Stimulated activated naive B cell treated with anti-CD40 and anti-IgM and Interleukin-4, amounts not matched to agents 10 μg/mL and 1 μg/mL and 100 μg/mL, for 72 hours (primary cell): ENCODE measurements at regions not wholly inside any gene's neighbourhood (a gene's known extent, or its start where the extent isn't known, plus 50 kb on each side); places are given as distances from the start of the nearest gene placed in this dataset.

Experiments used
- ATAC-seq, 2 donors: fragments of 150-1000 bp; cut with Tn5 transposase; replicated peaks; 2 replicates each; pipeline ENCODE4 v1.10.0; 2021; ENCODE audit warnings: moderate library complexity in 1 of 2
- DNase-seq: peaks from one replicate; pipeline ENCODE4 v3.0.0; 2021
- H3K27ac Mint-ChIP-seq: one replicate; pipeline ENCODE4 v1.8.0; 2022; ENCODE audit warnings: mild to moderate bottlenecking, mixed read lengths
- H3K27me3 Mint-ChIP-seq, 2 donors: one replicate each; pipeline ENCODE4 v1.8.0; 2022; ENCODE audit warnings: mixed read lengths in 2 of 2
- H3K36me3 Mint-ChIP-seq, 2 donors: one replicate each; pipeline ENCODE4 v1.8.0; 2022; ENCODE audit warnings: mixed read lengths in 2 of 2, mild to moderate bottlenecking in 1 of 2
- H3K4me1 Mint-ChIP-seq, 2 donors: one replicate each; pipeline ENCODE4 v1.8.0; 2022; ENCODE audit warnings: mixed read lengths in 2 of 2, mild to moderate bottlenecking in 1 of 2
- H3K4me3 Mint-ChIP-seq, 2 donors: one replicate each; pipeline ENCODE4 v1.8.0; 2022; ENCODE audit warnings: mild to moderate bottlenecking in 2 of 2, mixed read lengths in 2 of 2, moderate library complexity in 1 of 2
- H3K9me3 Mint-ChIP-seq, 2 donors: one replicate each; pipeline ENCODE4 v1.8.0; 2022; ENCODE audit warnings: mixed read lengths in 2 of 2, mild to moderate bottlenecking in 1 of 2

DNA sequence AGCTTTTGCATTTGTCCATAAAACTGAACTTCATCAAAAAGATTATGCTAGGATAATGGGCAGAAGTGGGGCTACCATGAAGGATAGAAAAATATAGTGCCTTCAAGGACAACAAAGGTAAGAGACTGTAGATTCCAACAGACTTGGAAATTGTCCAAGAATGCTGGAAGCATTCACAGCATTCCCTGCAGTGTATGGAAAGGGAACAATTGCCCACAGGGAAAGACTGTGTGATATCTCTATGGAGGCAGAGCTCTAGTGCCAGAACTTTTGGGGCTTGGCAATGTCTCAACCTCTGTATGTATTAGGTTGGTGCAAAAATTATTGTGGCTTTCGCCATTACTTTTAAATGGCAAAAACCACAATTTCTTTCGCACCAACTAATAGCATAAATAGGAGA is 1598.8 kb upstream of the MIR17HG start:
- H3K4me3 Mint-ChIP-seq = no peak overlapping the region
- H3K27ac Mint-ChIP-seq = no peak overlapping the region
- DNase-seq = no peak
- ATAC-seq = no peak
- no peaks in the 10 kb centered on the region for H3K4me1 Mint-ChIP-seq
- H3K36me3 Mint-ChIP-seq = no peaks in the 10 kb centered on the region
- no peaks in the 10 kb centered on the region for H3K27me3 Mint-ChIP-seq
- H3K9me3 Mint-ChIP-seq = peaks cover 0 to 1% of the 10 kb centered on the region in 2 donors

DNA sequence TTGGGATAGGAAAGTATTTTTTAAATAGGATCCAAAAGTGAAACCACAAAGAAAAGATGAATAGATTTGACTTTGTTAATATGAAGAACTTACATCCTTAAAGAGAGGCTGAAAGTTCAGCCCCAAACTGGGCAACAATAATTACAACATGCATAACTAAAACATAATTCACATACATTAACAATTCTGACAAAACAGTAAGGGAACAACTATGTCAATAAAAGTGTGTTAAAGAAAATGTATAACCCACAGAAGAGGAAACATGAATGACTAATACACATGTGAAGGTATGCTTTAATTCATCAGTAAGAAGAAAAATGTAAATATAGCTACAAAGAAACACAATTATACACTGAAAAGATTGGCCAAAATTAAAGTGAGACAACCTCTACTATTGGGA is 1597.6 kb upstream of the MIR17HG start:
- ATAC-seq (no peak), DNase-seq (no peak)
- Mint-ChIP-seq H3K27ac (no peak overlapping the region), H3K36me3 (no peaks in the 10 kb centered on the region), H3K4me3 (no peak overlapping the region), H3K4me1 (no peaks in the 10 kb centered on the region), H3K9me3 (peaks cover 0 to 1% of the 10 kb centered on the region in 2 donors), H3K27me3 (no peaks in the 10 kb centered on the region)

DNA sequence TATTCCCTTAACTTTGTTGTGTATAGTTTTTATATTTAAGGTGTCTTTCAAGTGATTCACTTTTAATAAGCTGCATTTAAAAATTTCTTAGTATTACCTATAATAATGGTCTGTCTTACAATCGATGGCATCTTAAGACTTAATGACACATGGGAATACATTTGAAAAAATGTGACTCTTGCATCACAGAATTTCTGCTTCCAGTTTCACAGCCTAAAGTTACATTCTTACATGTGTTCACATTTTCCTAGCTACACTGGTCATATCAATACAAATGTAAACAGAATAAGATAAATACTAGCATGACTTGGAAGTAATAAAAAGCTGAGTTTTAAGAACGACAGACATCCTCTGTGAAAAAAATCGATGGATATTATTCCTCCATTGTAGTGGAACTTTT is 1597.1 kb upstream of the MIR17HG start:
- DNase-seq = no peak
- H3K9me3 Mint-ChIP-seq = peaks cover 0 to 1% of the 10 kb centered on the region in 2 donors
- ATAC-seq = no peak
- no peak overlapping the region for H3K27ac Mint-ChIP-seq
- no peaks in the 10 kb centered on the region for H3K36me3 Mint-ChIP-seq
- H3K27me3 Mint-ChIP-seq = no peaks in the 10 kb centered on the region
- H3K4me3 Mint-ChIP-seq = no peak overlapping the region
- H3K4me1 Mint-ChIP-seq = peaks cover 0 to under 1% of the 10 kb centered on the region in 2 donors

DNA sequence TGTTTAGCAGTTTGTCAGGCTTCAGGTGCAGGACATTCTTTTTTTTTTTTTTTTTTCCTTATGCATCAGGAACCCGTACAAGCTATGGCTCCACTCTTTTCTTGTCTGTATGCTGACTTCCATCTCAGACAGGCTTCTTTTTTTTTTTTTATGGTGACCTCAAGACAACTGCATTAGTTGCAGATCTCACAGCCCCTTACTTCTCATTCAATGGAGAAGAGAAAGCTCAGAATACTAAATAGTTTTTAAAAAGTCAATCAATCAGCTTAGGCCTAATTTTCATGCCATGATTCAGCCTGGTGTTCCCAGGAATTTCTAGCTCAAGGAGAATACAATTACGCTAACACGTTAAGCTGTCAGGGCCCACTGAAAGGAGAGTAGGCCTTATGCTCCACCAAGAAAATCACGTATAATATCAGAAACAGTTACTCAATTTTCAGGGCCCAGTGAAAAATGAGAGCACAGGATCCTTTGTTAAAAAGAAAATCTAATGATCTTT is 1596.0 kb upstream of the MIR17HG start:
- H3K27ac Mint-ChIP-seq = no peak overlapping the region

DNA sequence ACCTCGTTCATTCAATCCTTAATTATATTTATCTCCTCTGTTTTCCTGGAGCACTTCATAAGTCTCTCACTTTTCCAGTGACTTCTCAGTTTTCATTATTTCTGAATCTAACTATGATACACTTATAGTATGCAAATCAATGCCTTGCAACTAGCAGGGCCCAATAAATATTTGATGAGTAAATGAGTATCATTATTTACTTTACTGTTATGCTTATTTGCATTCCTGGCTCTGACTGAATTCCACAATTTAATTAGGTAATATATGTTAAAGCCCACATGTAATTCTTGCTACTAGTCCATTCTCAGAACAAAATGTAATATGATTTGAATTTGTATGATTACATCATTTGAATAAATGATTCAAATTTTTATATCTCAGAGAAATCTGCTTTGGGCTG is 1595.1 kb upstream of the MIR17HG start:
- Mint-ChIP-seq H3K27me3 (no peaks in the 10 kb centered on the region), H3K4me3 (no peak overlapping the region), H3K4me1 (peaks cover 2 to 5% of the 10 kb centered on the region in 2 donors), H3K9me3 (peaks cover 0 to 6% of the 10 kb centered on the region in 2 donors), H3K36me3 (no peaks in the 10 kb centered on the region), H3K27ac (no peak overlapping the region)
- ATAC-seq (no peak), DNase-seq (no peak)

More for the DNA sequence above, 1596.0 kb upstream of the MIR17HG start:
- H3K27me3 Mint-ChIP-seq = no peaks in the 10 kb centered on the region
- no peak overlapping the region for H3K4me3 Mint-ChIP-seq
- H3K9me3 Mint-ChIP-seq = peaks cover 0 to 3% of the 10 kb centered on the region in 2 donors
- H3K36me3 Mint-ChIP-seq = no peaks in the 10 kb centered on the region
- H3K4me1 Mint-ChIP-seq = peaks cover 2 to 5% of the 10 kb centered on the region in 2 donors
- ATAC-seq = no peak
- no peak for DNase-seq

DNA sequence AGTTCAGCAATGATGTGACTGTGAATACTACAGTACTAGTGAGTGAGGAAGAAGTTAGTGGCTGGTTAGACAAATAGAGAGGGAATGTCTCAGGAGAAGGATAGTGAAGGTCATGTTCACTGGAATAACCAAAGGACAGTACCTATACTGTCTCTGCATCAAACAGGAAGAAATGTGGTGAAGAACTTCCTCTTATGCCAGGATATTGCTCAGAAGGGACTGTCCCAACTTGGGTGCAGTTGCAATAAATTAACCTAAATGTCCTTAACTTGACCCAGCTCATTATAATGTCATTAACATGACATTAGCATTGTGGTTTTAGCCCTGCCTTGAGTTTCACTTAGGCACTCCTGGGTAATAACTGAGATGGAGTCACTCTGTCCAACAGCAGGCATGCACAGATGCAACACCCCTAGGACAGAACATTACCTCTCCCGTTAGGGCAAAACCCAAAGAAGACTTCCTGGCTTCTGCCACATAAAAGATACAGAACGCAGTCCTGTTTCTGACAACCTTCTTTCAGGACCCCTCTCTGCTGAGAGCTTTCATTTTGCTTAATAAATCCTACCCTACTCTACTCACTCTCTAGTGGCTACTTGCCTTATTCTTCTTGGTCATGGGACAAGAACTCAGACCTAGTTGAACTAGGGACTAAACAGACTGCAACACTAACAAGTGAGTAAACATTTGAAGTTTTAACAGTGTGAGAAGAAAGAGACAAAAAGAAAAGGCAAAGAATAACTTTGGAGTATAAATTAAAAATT is 1591.6 kb upstream of the MIR17HG start:
- H3K27me3 Mint-ChIP-seq = no peaks in the 10 kb centered on the region
- peaks cover 0 to 4% of the 10 kb centered on the region in 2 donors for H3K9me3 Mint-ChIP-seq
- H3K4me3 Mint-ChIP-seq = no peak overlapping the region
- ATAC-seq = peak; percentile 91 to 97
- no peak overlapping the region for H3K27ac Mint-ChIP-seq
- peak; percentile 2 for DNase-seq
- H3K4me1 Mint-ChIP-seq = peaks cover 2 to 5% of the 10 kb centered on the region in 2 donors
- no peaks in the 10 kb centered on the region for H3K36me3 Mint-ChIP-seq

DNA sequence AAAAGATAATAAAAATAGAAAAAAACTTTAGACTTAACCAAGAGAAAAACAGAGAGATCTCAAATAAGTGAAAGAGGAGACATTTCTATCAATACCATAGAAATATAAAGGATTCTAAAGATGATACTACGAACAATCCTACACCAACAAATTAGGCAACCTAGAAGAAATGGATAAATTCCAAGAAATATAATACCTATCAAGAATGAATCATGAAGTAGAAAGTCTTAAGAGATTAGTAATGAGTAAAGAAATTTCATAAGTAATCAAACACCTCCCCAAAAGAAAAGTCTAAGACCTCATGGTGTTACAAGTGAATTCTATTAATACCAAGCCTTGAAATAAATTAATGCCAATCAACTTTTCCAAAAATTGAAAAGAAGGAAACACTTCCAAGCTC is 1584.5 kb upstream of the MIR17HG start:
- H3K27me3 Mint-ChIP-seq = no peaks in the 10 kb centered on the region
- no peaks in the 10 kb centered on the region for H3K36me3 Mint-ChIP-seq
- no peak overlapping the region for H3K4me3 Mint-ChIP-seq
- no peaks in the 10 kb centered on the region for H3K4me1 Mint-ChIP-seq
- ATAC-seq (no peak), DNase-seq (no peak)
- no peak overlapping the region for H3K27ac Mint-ChIP-seq
- H3K9me3 Mint-ChIP-seq = peaks cover 0 to 4% of the 10 kb centered on the region in 2 donors

DNA sequence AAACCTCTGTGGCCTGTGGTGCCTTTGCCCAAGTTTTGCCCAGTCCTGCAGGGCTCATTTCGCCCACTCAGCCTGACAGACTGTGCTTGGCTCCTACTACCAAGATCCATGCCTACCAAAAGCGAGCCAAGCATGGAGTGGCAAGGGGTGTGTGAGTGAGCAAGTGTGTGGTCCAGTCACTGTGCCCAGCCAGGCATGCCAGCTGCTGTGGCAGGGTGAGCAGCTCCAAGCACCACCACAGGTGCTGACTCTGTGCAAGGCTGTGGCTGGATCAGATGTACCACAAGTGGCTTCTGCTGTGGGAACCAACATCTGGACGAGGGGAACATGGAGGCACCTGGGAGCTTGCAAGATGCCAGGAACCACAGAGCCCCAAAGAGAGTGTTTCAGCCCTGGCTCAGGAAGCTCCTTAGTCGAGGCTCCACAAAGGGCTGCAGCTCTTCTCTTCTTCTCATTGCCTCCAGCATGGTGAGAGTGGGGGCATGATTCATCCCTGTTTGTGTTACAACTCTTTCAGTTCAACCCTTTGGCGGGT is 1564.2 kb upstream of the MIR17HG start:
- no peaks in the 10 kb centered on the region for H3K36me3 Mint-ChIP-seq
- H3K4me3 Mint-ChIP-seq = no peak overlapping the region
- no peaks in the 10 kb centered on the region for H3K27me3 Mint-ChIP-seq
- DNase-seq (no peak), ATAC-seq (peak in 1 of 2 donors; percentile 25)
- H3K4me1 Mint-ChIP-seq = no peaks in the 10 kb centered on the region
- no peak overlapping the region for H3K27ac Mint-ChIP-seq
- peaks cover 0 to 7% of the 10 kb centered on the region in 2 donors for H3K9me3 Mint-ChIP-seq

DNA sequence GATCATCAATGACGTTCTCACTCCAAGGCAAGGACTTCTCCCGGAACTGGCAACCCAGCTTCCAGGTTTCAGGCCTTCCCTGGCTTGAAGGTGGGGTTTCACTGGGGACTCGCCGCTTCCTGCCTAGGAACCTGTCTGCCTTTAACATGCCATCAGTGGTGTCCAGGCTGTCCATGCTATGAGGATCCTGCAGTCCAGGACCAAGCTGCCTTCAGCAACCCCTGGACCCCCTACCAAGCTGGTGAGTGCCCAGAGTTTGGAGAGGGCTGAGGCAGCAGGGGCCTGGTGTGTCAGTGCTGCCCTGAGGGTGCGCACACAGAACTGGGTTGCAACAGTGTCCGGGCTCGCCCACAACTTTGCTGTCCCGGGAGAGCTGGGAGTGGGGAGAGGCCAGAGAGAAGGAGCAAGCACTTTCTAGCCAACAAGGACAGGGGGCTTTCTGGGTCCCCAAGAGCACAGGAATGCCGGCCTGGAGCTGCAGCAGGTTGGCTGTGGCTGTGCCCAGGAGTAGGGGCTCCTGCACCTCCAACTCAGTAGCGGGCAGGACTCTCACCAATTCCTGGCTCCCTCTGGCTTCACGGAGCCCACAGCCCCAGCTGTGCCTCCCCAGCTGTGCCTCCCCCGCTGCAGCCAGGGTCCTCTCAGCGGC is 1563.2 kb upstream of the MIR17HG start:
- no peak overlapping the region for H3K4me3 Mint-ChIP-seq
- DNase-seq (no peak), ATAC-seq (peak in 1 of 2 donors; percentile 14)
- H3K27me3 Mint-ChIP-seq = no peaks in the 10 kb centered on the region
- no peak overlapping the region for H3K27ac Mint-ChIP-seq
- H3K36me3 Mint-ChIP-seq = no peaks in the 10 kb centered on the region
- no peaks in the 10 kb centered on the region for H3K4me1 Mint-ChIP-seq
- peaks cover 1 to 7% of the 10 kb centered on the region in 2 donors for H3K9me3 Mint-ChIP-seq

DNA sequence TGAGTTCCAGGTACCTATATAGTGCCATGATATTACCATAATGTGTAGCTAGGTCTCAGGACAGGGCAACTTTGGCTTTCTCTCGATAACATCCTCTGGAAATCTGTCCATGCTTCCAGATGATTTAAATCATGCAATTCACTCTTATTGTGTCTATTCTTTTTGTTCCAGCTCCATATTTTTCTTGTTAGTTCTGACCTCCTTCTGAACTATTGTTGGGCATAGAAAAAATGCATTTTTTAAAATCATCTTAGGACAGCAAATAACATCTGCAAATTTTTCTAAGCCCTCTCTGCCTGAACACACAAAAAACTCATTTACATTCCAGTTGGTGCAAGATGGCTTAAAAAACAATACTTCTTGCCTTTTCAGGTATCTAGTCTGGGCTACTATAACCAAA is 1561.0 kb upstream of the MIR17HG start:
- Mint-ChIP-seq H3K27ac (no peak overlapping the region), H3K36me3 (no peaks in the 10 kb centered on the region), H3K4me1 (no peaks in the 10 kb centered on the region), H3K27me3 (no peaks in the 10 kb centered on the region), H3K4me3 (no peak overlapping the region), H3K9me3 (peaks cover 1 to 7% of the 10 kb centered on the region in 2 donors)
- no peak for DNase-seq
- ATAC-seq = no peak

DNA sequence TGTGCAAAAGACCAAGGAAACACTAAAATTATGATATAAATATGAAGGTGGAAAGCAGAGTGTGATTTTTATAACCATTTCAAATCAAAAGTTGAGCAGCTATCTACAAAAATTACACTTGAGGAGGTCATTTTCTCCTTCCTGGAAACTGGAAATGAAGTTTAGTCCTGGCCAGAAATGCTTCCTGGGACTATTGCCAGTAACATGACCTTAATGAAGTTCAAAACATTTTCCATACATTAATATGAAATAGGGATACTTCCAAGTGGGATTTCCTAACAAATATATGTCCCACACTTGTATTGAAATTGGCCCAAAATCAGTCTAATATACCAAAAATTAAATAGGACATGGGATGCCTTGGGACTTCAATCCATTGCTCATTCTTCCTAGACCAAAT is 1556.8 kb upstream of the MIR17HG start:
- Mint-ChIP-seq H3K27ac (no peak overlapping the region), H3K4me1 (no peaks in the 10 kb centered on the region), H3K36me3 (no peaks in the 10 kb centered on the region), H3K9me3 (peaks cover 0 to 1% of the 10 kb centered on the region in 2 donors), H3K27me3 (no peaks in the 10 kb centered on the region), H3K4me3 (no peak overlapping the region)
- no peak for ATAC-seq
- no peak for DNase-seq

DNA sequence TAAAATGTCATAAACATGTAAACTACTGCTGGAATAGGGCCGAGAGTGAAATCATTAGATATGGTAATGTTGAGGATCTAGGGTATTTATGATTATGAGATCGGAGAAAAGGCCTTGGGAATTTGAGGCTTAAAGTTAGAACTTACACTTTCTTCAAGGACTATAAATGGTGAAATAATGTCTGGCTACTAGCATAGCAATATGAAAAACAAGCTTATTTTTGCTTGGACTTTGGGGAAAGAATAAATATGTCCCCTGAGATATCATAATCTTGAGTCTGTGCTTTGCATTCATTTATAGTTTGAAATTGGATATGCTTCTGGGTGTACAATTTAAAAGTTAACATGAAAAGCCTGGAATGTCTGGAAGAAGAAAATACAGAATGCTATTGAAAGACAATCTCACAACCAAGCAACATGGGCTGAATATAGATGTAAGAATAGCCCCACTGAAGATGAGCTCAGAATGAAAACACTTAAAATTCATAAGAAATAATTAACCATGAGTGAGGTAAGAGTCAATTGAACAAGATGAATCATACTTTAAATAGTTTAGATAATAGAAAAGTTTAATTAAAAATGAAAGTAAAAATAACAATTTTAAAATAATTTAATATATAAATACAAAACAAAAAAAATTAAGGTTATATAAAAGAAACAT is 1555.4 kb upstream of the MIR17HG start:
- Mint-ChIP-seq H3K36me3 (no peaks in the 10 kb centered on the region), H3K9me3 (peaks cover 3 to 6% of the 10 kb centered on the region in 2 donors), H3K27me3 (no peaks in the 10 kb centered on the region), H3K4me1 (no peaks in the 10 kb centered on the region), H3K4me3 (no peak overlapping the region), H3K27ac (no peak overlapping the region)
- DNase-seq (no peak), ATAC-seq (no peak)

DNA sequence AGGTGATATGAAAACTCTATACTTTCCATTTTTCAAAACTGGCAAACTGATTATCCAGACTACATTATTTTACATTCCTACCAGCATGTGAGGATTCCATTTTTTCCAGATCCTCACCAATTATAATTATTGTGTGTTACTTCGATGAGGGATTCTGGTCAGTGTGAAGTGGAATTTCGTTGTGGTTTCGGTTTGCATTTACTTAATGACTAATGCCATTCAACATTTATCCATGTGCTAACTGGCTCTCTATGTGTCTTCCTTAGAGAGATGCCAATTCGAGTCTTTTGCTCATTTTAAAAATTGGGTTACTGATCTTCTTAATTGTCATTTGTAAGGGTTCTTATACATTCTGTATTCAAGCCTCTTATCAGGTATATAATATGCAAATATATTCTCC is 1551.3 kb upstream of the MIR17HG start:
- H3K27me3 Mint-ChIP-seq = no peaks in the 10 kb centered on the region
- ATAC-seq (no peak), DNase-seq (no peak)
- no peak overlapping the region for H3K4me3 Mint-ChIP-seq
- H3K27ac Mint-ChIP-seq = no peak overlapping the region
- no peaks in the 10 kb centered on the region for H3K4me1 Mint-ChIP-seq
- no peaks in the 10 kb centered on the region for H3K36me3 Mint-ChIP-seq
- peaks cover 4 to 9% of the 10 kb centered on the region in 2 donors for H3K9me3 Mint-ChIP-seq

DNA sequence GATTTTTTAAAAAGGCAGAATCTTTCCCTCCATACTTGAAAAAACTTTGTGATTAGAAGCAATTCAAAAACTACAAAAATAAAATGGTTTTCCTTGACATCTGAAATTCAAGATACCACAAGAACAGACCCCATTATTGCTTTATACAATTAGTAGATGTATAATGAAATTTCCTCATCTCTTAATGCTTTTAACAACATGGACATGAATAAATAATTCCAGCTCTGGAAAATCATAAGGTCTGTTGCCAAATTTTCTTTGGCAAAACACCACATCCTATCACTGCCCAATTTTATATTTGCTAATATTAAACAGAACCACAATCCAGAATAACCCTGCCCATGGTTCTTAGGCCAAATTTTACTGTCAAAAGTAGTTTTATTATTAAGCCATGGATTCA is 1543.6 kb upstream of the MIR17HG start:
- no peaks in the 10 kb centered on the region for H3K27me3 Mint-ChIP-seq
- H3K27ac Mint-ChIP-seq = no peak overlapping the region
- DNase-seq = no peak
- peaks cover 2 to 8% of the 10 kb centered on the region in 2 donors for H3K9me3 Mint-ChIP-seq
- no peaks in the 10 kb centered on the region for H3K36me3 Mint-ChIP-seq
- no peak overlapping the region for H3K4me3 Mint-ChIP-seq
- ATAC-seq = no peak
- H3K4me1 Mint-ChIP-seq = no peaks in the 10 kb centered on the region
